B cell (primary cell): ENCODE measurements at regions not wholly inside any gene's neighbourhood (a gene's known extent, or its start where the extent isn't known, plus 50 kb on each side); places are given as distances from the start of the nearest gene placed in this dataset.

Source experiments
- ATAC-seq: fragments of 200-7000 bp; cut with Tn5 transposase; one replicate; pipeline ENCODE4 v1.10.0; 2021; ENCODE audit warnings: low read depth, mild to moderate bottlenecking, moderate number of reproducible peaks, moderate library complexity
- CTCF ChIA-PET: fragments of 350-600 bp; sonication (Branson Sonifier 250); formaldehyde crosslinking; loops from one replicate; lab custom pipeline; 2021; ENCODE audit warnings: antibody characterized with exemption, inconsistent platforms; lab: Charles Lee
- POLR2A ChIA-PET: fragments of 350-600 bp; sonication (Branson Sonifier 250); formaldehyde crosslinking; loops from one replicate; lab custom pipeline; 2021; ENCODE audit warnings: antibody characterized with exemption; lab: Charles Lee
- DNase-seq: peaks from one replicate; pipeline ENCODE4 v3.0.0; 2013
- H2AFZ ChIP-seq: 2 replicates; pipeline ENCODE4 v1.6.1; 2012; ENCODE audit warnings: mild to moderate bottlenecking, low read depth, low read length; ENCODE audit not compliant: insufficient read depth, poor library complexity, severe bottlenecking
- H3K27ac ChIP-seq, 2 donors: 1 replicate in 1 of 2; 2 replicates in 1 of 2; pipeline ENCODE4 v1.5.1; 2012 to 2013; ENCODE audit warnings: low read length in 2 of 2, mild to moderate bottlenecking in 2 of 2, moderate library complexity in 1 of 2
- H3K27me3 ChIP-seq, 4 experiments: fragments of 200-600 bp in 1 of 4; sonication (generic) in 1 of 4; replicated peaks in 1 of 4; 1 replicate in 2 of 4; 2 replicates in 2 of 4; pipeline versions ENCODE4 v1.6.1 to v1.7.0; 2013 to 2016; ENCODE audit warnings: low read length in 3 of 4, mild to moderate bottlenecking in 2 of 4, mixed read lengths in 1 of 4, moderate library complexity in 1 of 4; ENCODE audit not compliant: insufficient read depth in 4 of 4, control insufficient read depth in 3 of 4; ENCODE audit errors: control extremely low read depth in 1 of 4
- H3K36me3 ChIP-seq, 2 experiments: replicated peaks in 1 of 2; 1 replicate in 1 of 2; 2 replicates in 1 of 2; pipeline versions ENCODE4 v1.6.1 to v1.7.1; 2013; ENCODE audit warnings: low read length in 1 of 2; ENCODE audit not compliant: insufficient read depth in 2 of 2, control insufficient read depth in 1 of 2; ENCODE audit errors: control extremely low read depth in 1 of 2, extremely low read depth in 1 of 2
- H3K4me1 ChIP-seq, 2 donors: fragments of 200-600 bp in 1 of 2; sonication (generic) in 1 of 2; 1 replicate in 1 of 2; 2 replicates in 1 of 2; pipeline versions ENCODE4 v1.5.1 to v1.6.1; 2013 to 2017; ENCODE audit warnings: low read length in 2 of 2; ENCODE audit not compliant: control insufficient read depth in 2 of 2, insufficient read depth in 2 of 2
- H3K4me2 ChIP-seq: replicated peaks from 2 replicates; pipeline ENCODE3; 2012; ENCODE audit warnings: mild to moderate bottlenecking, low read depth, low read length; ENCODE audit not compliant: poor library complexity, severe bottlenecking
- H3K4me3 ChIP-seq, 5 experiments: fragments of 200-600 bp in 1 of 5; sonication (generic) in 1 of 5; 1 replicate in 3 of 5; 2 replicates in 2 of 5; pipeline versions ENCODE4 v1.5.1 to v1.7.0; 2011 to 2016; ENCODE audit warnings: low read length in 4 of 5, mild to moderate bottlenecking in 4 of 5, low read depth in 2 of 5, control low read depth in 1 of 5, moderate library complexity in 1 of 5; ENCODE audit not compliant: insufficient read depth in 1 of 5; ENCODE audit errors: control extremely low read depth in 1 of 5, extremely low read depth in 1 of 5
- H3K79me2 ChIP-seq: fragments of 200-600 bp; sonication (generic); one replicate; pipeline ENCODE4 v1.6.0; 2016; ENCODE audit warnings: low read length; ENCODE audit not compliant: control insufficient read depth, insufficient read depth
- H3K9ac ChIP-seq: fragments of 200-600 bp; sonication (generic); 2 replicates; pipeline ENCODE4 v1.6.1; 2017; ENCODE audit warnings: mild to moderate bottlenecking, low read length, moderate library complexity
- H3K9me3 ChIP-seq, 3 donors: one replicate each; pipeline versions ENCODE4 v1.6.1 to v1.7.1; 2013; ENCODE audit warnings: low read length in 2 of 3; ENCODE audit not compliant: control insufficient read depth in 2 of 3, insufficient read depth in 1 of 3; ENCODE audit errors: control extremely low read depth in 1 of 3
- H4K20me1 ChIP-seq: 2 replicates; pipeline ENCODE4 v1.6.0; 2012; ENCODE audit warnings: mild to moderate bottlenecking, low read length; ENCODE audit not compliant: insufficient read depth, control insufficient read depth, poor library complexity, severe bottlenecking
- H3K27ac Mint-ChIP-seq: one replicate; pipeline ENCODE4 v1.8.0; 2021; ENCODE audit warnings: mixed read lengths
- H3K27me3 Mint-ChIP-seq: one replicate; pipeline ENCODE4 v1.8.0; 2021; ENCODE audit warnings: mixed read lengths
- H3K4me1 Mint-ChIP-seq: one replicate; pipeline ENCODE4 v1.8.0; 2021; ENCODE audit warnings: mixed read lengths
- H3K4me3 Mint-ChIP-seq: one replicate; pipeline ENCODE4 v1.8.0; 2021; ENCODE audit warnings: mixed read lengths
- H3K9me3 Mint-ChIP-seq: one replicate; pipeline ENCODE4 v1.8.0; 2022; ENCODE audit warnings: mixed read lengths; ENCODE audit not compliant: insufficient read depth
- CTCF ChIP-seq: fragments of 200-600 bp; IDR thresholded peaks from one replicate; pipeline ENCODE4 v1.8.0; 2022; ENCODE audit warnings: antibody characterized with exemption, mild to moderate bottlenecking
- EZH2 ChIP-seq: IDR thresholded peaks from 2 replicates; pipeline ENCODE4 v1.6.1; 2012; ENCODE audit warnings: borderline replicate concordance, low read depth, mild to moderate bottlenecking, moderate library complexity, low read length; ENCODE audit not compliant: insufficient read depth, poor library complexity, severe bottlenecking
- WGBS: methylation state at CpG from one replicate; pipeline ENCODE4 v1.1.5; 2013; ENCODE audit warnings: missing lambda C conversion rate; ENCODE audit not compliant: insufficient coverage; 5-methylcytosine and 5-hydroxymethylcytosine counted together
- intact Hi-C: fragments of 100-400 bp; cut with micrococcal nuclease; formaldehyde crosslinking; loops from one replicate; pipeline ENCODE4 v1.10.0; 2022

- intact Hi-C loops: no loop called here
- Histone ChIP-seq H3K4me2 (no peak overlapping the region), H3K27ac (no peak overlapping the region), H3K4me3 (no peak overlapping the region), H2AFZ (no peak overlapping the region), H3K4me1 (no peaks in the 10 kb centered on the region), H3K79me2 (no peaks in the 10 kb centered on the region), H4K20me1 (no peaks in the 10 kb centered on the region), H3K27me3 (no peaks in the 10 kb centered on the region), H3K36me3 (no peaks in the 10 kb centered on the region), H3K9me3 (no peaks in the 10 kb centered on the region), H3K9ac (no peak overlapping the region)
- CTCF ChIA-PET: no interaction called here
- no peaks in the 10 kb centered on the region for H3K27me3 Mint-ChIP-seq
- H3K27ac Mint-ChIP-seq: no peak overlapping the region
- no peak overlapping the region for H3K4me3 Mint-ChIP-seq
- no peaks in the 10 kb centered on the region for H3K4me1 Mint-ChIP-seq
- TF ChIP-seq CTCF (no peak), EZH2 (no peak)
- WGBS: 96% methylated on average over 4 of the region's 7 CpGs
- H3K9me3 Mint-ChIP-seq: no peaks in the 10 kb centered on the region
- DNase-seq: no peak
- ATAC-seq: no peak
- POLR2A ChIA-PET: no interaction called here
Observed at GRCh38 chr5:130337179-130337888, 433.1 kb downstream of the CHSY3 start.

- Mint-ChIP-seq H3K27ac (no peak overlapping the region), H3K27me3 (no peaks in the 10 kb centered on the region), H3K4me3 (no peak overlapping the region), H3K9me3 (peaks cover 5% of the 10 kb centered on the region), H3K4me1 (no peaks in the 10 kb centered on the region)
- H3K79me2 ChIP-seq: no peaks in the 10 kb centered on the region
- H3K27me3 ChIP-seq: no peaks in the 10 kb centered on the region
- TF ChIP-seq CTCF: no peak
- no peak for TF ChIP-seq EZH2
- no peak overlapping the region for H3K9ac ChIP-seq
- H4K20me1 ChIP-seq: no peaks in the 10 kb centered on the region
- no peak overlapping the region for H2AFZ ChIP-seq
- peaks cover 0 to 5% (median 2%) of the 10 kb centered on the region in 3 donors for H3K9me3 ChIP-seq
- CTCF ChIA-PET: no interaction called here
- no peak overlapping the region for H3K4me2 ChIP-seq
- POLR2A ChIA-PET: no interaction called here
- ATAC-seq (no peak), DNase-seq (no peak)
- no peaks in the 10 kb centered on the region for H3K36me3 ChIP-seq
- intact Hi-C loops: no loop called here
- WGBS: no CpG with 5 or more reads among the region's 1 CpG
- no peaks in the 10 kb centered on the region for H3K4me1 ChIP-seq
- no peak overlapping the region for H3K4me3 ChIP-seq
- no peak overlapping the region for H3K27ac ChIP-seq
Observed at GRCh38 chr5:130335117-130335516, 430.9 kb downstream of the CHSY3 start.
